ENCODE measurements at regions not wholly inside any gene's neighbourhood (a gene's known extent, or its start where the extent isn't known, plus 50 kb on each side); places are given as distances from the start of the nearest gene placed in this dataset.

- Histone ChIP-seq H3K4me1 (ENCODE audit: low read length) (no peaks in the 10 kb centered on the region), H3K9me2 (replicated peaks; ENCODE audit: insufficient read depth, low read length) (no peaks in the 10 kb centered on the region), H3K9me3 (replicated peaks; ENCODE audit: insufficient read depth, low read length) (no peaks in the 10 kb centered on the region), H3K27ac (ENCODE audit: low read length) (no peak overlapping the region), H3K36me3 (replicated peaks; ENCODE audit: insufficient read depth, low read length) (no peaks in the 10 kb centered on the region), H3K27me3 (replicated peaks; ENCODE audit: insufficient read depth, low read length) (no peaks in the 10 kb centered on the region), H3K4me3 (ENCODE audit: low read length) (no peak overlapping the region), H3K79me2 (ENCODE audit: low read length) (no peaks in the 10 kb centered on the region), H3F3A (ENCODE audit: insufficient read depth, low read length) (no peaks in the 10 kb centered on the region), H4K20me1 (ENCODE audit: insufficient read depth, low read length) (no peaks in the 10 kb centered on the region), H3K4me2 (ENCODE audit: low read depth, low read length) (no peak overlapping the region), H2AFZ (ENCODE audit: low read length) (no peak overlapping the region), H3K9ac (ENCODE audit: low read length) (no peak overlapping the region)
- no peak for TF ChIP-seq CTCF (IDR thresholded peaks at IDR 0.05; ENCODE audit: low read length)
- no peak for TF ChIP-seq EZH2 (optimal IDR thresholded peaks at IDR 0.05; ENCODE audit: low read depth, low read length)
- no peak for TF ChIP-seq EZH2phosphoT487 (IDR thresholded peaks at IDR 0.05; ENCODE audit: low read length)
- no peak for DNase-seq
These were observed 146.4 kb upstream of the EOLA2 start for GRCh38 chrX:150084496-150085229.

- TF ChIP-seq EZH2 (optimal IDR thresholded peaks at IDR 0.05; ENCODE audit: low read depth, low read length) = no peak
- TF ChIP-seq CTCF (IDR thresholded peaks at IDR 0.05; ENCODE audit: low read length) = no peak
- no peak for TF ChIP-seq EZH2phosphoT487 (IDR thresholded peaks at IDR 0.05; ENCODE audit: low read length)
- H3K4me1 ChIP-seq (ENCODE audit: low read length) = no peaks in the 10 kb centered on the region
These were observed 147.6 kb upstream of the EOLA2 start for GRCh38 chrX:150085881-150086280.

GRCh38 chrX:150086371-150086770 is 148.1 kb upstream of the EOLA2 start:
- H3K79me2 ChIP-seq (ENCODE audit: low read length) = no peaks in the 10 kb centered on the region
- no peaks in the 10 kb centered on the region for H3K4me1 ChIP-seq (ENCODE audit: low read length)
- no peaks in the 10 kb centered on the region for H3K9me3 ChIP-seq (replicated peaks; ENCODE audit: insufficient read depth, low read length)
- no peaks in the 10 kb centered on the region for H3K36me3 ChIP-seq (replicated peaks; ENCODE audit: insufficient read depth, low read length)
- no peak overlapping the region for H3K4me3 ChIP-seq (ENCODE audit: low read length)
- no peak overlapping the region for H2AFZ ChIP-seq (ENCODE audit: low read length)
- H3K4me2 ChIP-seq (ENCODE audit: low read depth, low read length) = no peak overlapping the region
- no peak overlapping the region for H3K9ac ChIP-seq (ENCODE audit: low read length)
- no peaks in the 10 kb centered on the region for H3F3A ChIP-seq (ENCODE audit: insufficient read depth, low read length)
- TF ChIP-seq EZH2 (optimal IDR thresholded peaks at IDR 0.05; ENCODE audit: low read depth, low read length) (no peak), CTCF (IDR thresholded peaks at IDR 0.05; ENCODE audit: low read length) (no peak), EZH2phosphoT487 (IDR thresholded peaks at IDR 0.05; ENCODE audit: low read length) (no peak)
- DNase-seq = no peak
- H4K20me1 ChIP-seq (ENCODE audit: insufficient read depth, low read length) = no peaks in the 10 kb centered on the region
- no peaks in the 10 kb centered on the region for H3K27me3 ChIP-seq (replicated peaks; ENCODE audit: insufficient read depth, low read length)
- H3K9me2 ChIP-seq (replicated peaks; ENCODE audit: insufficient read depth, low read length) = no peaks in the 10 kb centered on the region
- H3K27ac ChIP-seq (ENCODE audit: low read length) = no peak overlapping the region

More at GRCh38 chrX:150085881-150086280, 147.6 kb upstream of the EOLA2 start:
- Histone ChIP-seq H3K4me3 (ENCODE audit: low read length) (no peak overlapping the region), H3K9ac (ENCODE audit: low read length) (no peak overlapping the region), H3F3A (ENCODE audit: insufficient read depth, low read length) (no peaks in the 10 kb centered on the region), H3K79me2 (ENCODE audit: low read length) (no peaks in the 10 kb centered on the region), H3K9me2 (replicated peaks; ENCODE audit: insufficient read depth, low read length) (no peaks in the 10 kb centered on the region), H3K27ac (ENCODE audit: low read length) (no peak overlapping the region), H3K4me2 (ENCODE audit: low read depth, low read length) (no peak overlapping the region), H4K20me1 (ENCODE audit: insufficient read depth, low read length) (no peaks in the 10 kb centered on the region), H3K9me3 (replicated peaks; ENCODE audit: insufficient read depth, low read length) (no peaks in the 10 kb centered on the region), H3K36me3 (replicated peaks; ENCODE audit: insufficient read depth, low read length) (no peaks in the 10 kb centered on the region), H2AFZ (ENCODE audit: low read length) (no peak overlapping the region), H3K27me3 (replicated peaks; ENCODE audit: insufficient read depth, low read length) (no peaks in the 10 kb centered on the region)
- DNase-seq = no peak

All from MM.1S (cell line).